HG02642 (cell line): ENCODE measurements at regions not wholly inside any gene's neighbourhood (a gene's known extent, or its start where the extent isn't known, plus 50 kb on each side); places are given as distances from the start of the nearest gene placed in this dataset.

ENCODE experiments used
- ATAC-seq: cut with Tn5 transposase; IDR thresholded peaks from one replicate; pipeline ENCODE4 v1.9.1; 2021; ENCODE audit warnings: mild to moderate bottlenecking; ENCODE audit not compliant: unreplicated experiment, poor library complexity

DNA sequence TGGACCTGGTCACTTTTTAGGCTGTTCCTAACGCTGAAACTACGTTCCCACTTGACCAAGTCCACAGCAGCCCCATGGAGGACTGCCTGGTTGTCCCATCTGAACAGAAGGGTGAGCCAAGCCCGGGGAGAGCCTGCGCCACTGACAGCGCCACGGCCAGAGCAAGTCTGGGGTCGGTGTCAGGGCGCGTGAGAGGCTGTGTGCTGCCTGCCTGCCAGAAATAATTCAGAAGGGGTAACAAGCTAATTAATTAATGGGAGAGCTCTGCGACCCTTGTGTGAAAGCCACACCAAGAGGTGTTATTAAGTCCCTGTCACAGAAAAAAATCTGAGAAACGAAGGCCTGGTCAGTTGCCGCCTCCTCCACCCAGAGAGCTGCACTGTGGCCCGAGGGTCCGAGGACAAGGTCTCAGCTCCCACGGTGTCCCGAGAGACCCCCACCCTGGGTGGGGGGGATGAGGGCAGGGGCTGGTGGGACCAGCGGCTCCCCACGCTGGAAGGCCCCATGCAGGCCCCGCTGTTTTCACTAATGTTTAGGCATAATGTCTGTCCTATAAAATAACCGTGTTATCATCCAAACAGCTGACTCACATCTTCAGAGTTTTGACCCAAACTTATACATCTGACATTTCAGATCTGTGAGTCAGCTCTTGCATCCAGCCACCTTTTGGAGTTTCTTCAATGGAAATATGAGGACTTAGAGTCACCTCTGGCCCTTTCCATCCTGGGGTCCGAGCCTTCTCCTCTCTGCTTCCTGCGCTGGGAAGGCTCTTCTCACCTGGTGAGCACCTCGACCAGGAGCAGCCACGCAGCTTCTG is 58.5 kb downstream of the DLL1 start:
- no peak for ATAC-seq

- no peak for ATAC-seq
Observed at GRCh38 chr6:170231293-170232185, 59.3 kb downstream of the DLL1 start.

- no peak for ATAC-seq
Observed at GRCh38 chr6:170230520-170231292, 60.2 kb downstream of the DLL1 start.

DNA sequence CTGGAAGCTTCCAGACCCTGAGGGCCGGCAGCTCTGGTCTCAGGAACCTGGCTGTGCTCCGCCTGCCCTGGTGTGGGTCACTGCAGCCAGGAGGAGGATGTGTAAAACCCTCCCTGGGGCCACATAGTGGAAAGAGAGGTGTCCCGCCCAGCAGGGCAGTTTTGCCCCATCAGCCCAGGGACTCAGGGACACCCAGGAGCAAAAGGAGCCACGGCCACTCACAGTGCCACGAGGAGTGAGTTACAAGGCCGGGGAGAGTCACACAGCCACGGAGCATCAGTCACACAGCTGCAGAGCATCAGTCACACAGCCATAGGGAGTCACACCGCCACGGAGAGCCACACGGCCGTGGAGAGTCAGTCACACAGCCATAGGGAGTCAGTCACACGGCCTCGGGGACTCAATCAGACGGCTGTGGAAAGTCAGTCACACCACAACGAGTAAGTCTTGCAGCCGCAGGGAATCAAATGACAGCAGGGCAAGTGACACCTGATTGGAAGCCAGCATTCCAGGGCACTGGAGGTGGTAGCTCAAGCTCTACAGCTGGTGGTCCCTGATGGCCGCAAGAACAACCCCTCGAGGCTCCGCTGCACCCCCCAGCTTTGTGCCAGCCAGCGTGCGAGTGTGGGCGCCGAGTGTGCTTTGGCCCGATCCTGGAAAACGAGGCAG is 60.9 kb downstream of the DLL1 start:
- ATAC-seq = no peak

GRCh38 chr6:170229396-170229795 is 61.5 kb downstream of the DLL1 start:
- ATAC-seq = no peak

- ATAC-seq = no peak
Observed at GRCh38 chr6:170228946-170229310, 62.0 kb downstream of the DLL1 start.

DNA sequence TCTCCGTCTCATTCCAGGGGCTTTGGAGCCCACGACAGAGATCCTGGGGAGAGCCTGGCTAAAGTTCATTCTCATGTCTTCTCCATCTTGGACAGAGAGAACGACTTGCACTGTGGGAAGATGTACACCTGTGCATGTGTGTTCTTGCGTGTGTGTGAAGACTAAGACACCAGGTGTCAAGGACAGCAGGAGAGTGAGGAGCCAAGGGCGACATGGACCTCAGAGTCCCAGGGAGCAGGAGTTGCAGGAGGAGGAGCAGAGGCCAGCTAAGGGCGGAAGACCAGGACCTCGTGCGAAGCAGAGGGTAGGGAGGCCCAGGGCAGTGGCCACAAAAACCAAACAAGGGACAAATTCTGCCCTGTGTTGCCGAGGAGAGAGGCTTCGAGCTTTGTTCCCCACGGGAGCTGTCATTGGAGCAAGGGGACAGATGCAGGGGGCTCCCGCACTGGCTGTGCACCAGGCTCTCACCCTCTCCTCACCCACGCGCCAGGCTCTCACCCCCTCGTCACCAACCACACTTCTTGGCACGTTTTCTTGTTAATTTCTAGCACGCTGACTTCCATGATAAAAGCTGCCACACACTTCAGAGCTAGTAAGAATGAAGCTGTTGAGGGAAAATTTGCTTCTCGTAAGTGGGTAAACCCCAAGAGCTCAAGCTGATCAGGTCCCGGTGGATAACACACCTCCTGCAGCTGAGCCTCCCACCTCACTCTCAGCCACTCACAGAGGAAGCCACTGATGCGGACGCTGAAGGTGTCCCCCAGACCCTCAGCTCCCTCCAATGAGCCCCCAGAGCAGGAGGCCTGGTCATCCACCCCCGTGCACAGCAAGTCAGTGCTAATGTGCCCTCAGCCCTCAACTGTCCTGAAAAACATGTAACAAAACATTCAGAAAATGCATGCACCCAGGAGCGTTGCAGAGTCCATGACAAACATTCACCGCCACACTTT is 62.6 kb downstream of the DLL1 start:
- no peak for ATAC-seq

- ATAC-seq = no peak
Observed at GRCh38 chr6:170227521-170227983, 63.3 kb downstream of the DLL1 start.

DNA sequence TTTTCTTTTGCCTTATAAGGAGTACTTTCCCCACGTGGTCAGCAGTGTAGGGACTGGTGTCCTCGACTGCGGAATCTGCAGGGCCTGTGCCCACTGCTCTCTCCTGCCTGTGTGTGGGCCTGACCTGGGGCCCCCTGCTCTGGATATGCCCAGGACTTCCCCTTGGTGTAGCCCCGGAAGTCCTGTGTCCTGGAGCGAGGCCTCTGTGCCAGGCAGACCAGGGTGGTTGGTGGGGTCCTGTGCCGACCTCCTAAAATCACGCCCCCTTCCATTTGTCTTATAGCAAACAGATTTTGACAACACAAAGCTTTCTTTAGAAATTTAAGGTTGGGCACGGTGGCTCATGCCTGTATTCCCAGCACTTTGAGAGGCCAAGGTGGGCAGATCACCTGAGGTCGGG is 64.2 kb downstream of the DLL1 start:
- no peak for ATAC-seq

DNA sequence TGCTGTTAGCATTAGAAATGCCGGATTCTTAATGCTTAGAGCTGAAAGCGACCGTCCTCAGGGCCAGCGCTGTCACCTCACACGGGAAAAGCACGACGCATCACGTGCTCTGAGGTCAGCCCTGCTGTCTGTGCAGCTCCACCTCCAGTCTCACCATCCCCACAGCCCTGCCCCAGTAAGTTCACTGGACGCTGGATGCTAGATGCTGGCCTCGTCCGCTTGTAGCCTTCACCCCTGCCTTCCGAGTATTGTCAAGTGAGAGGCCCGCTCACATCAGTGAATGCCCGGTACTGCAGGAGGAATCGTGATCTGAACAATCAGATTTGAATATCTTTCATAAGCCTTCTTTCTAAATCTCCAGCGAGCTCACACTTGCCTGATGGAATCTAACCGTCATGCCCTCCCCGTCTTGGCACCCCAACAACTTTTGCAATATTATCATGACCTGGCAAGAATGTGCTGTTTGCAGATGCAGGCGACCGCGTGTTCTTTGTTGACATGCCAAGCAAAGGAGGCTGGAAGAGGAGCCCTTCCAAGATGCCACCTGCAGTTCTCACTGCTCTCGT is 64.9 kb downstream of the DLL1 start:
- no peak for ATAC-seq

DNA sequence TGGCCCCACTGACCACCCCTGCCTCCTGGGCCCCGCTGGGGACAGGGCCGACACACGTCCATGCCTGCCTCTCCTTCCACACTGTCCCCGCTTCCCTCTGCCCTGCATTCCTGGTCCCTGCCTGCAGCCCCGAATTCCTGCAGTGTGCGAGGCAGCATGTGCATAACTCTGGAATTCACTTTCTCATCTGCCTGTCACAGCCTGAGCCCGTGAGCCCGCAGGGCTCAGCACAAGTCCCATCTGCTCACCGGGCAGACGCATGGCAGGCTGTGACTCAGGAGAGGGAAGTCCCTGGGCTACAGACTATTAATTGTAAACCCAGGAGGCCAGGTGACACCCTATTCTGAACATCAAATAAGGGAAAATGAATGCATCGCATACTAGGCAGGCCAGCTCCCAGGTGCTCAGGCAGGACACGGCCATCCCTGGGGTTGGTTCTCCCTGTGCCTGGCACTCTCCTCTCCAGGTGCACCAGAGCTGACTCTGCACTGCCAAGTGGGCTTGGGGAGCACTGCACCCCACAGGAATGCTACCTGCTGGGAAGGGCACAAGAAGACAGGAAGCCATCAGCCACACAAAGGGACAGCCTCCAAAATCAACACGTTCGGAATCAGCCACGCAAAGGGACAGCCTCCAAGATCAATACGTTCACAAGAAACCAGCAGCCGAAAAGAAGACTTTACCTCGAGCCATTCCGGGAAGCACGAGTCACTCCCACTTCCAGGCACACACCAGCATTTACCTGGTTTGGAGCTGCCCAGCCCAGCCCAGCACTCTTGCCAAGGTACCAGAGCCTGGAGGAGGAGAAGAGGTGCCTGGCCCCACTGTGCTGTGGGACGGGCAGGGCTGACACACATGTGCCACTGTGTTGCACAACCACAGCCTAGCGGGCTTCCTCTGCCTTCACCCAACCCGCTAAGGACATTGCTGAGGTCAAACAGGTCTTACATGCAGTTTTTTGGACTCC is 65.9 kb downstream of the DLL1 start:
- no peak for ATAC-seq

- ATAC-seq = no peak
Observed at GRCh38 chr6:170223718-170224693, 66.9 kb downstream of the DLL1 start.

GRCh38 chr6:170222498-170223471 is 68.1 kb downstream of the DLL1 start:
- no peak for ATAC-seq

DNA sequence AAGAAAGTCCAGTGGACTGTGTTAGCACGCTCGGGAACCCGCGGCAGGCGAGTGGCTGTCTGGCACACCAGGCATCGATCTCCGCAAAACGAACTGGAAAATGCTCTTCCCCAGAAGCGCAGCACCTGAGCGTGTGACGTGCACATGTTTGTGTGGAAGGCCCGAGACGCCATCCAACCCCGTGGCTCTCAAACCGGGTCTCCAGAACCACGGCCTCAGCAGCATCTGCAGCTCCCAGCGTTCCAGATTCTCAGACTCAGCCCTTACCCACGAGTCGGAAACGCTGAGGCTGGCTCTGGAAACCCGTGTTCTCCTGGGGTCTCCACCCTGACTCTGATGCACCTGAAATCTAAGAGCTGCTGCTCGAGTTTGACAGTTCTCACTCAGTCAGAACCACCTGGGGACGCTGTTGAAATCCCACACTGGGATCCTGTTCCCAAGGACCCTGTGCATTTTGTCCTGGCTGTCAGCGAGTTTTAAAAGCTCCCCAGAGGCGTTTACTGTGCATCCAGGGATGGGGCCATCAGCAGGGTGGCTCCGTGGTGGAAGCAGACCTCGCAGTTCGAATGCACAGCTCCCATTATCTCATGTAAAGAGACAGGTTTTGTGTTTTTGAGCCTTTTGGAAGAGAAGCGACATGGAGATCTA is 69.0 kb downstream of the DLL1 start:
- no peak for ATAC-seq
